Heart left ventricle (tissue), 13 donors: ENCODE measurements at regions not wholly inside any gene's neighbourhood (a gene's known extent, or its start where the extent isn't known, plus 50 kb on each side); places are given as distances from the start of the nearest gene placed in this dataset.

Experiments
- CTCF ChIP-seq, 12 donors: fragments of 200-600 bp; sonication (generic) in 4 of 12; IDR thresholded peaks; one replicate each; pipeline versions ENCODE4 v1.5.0 to v1.8.0; 2018 to 2022; ENCODE audit warnings: antibody characterized with exemption in 12 of 12, mild to moderate bottlenecking in 5 of 12
- POLR2A ChIP-seq, 2 donors: fragments of 450-650 bp; IDR thresholded peaks; one replicate each; pipeline ENCODE4 v1.6.1; 2017; ENCODE audit warnings: antibody characterized with exemption in 2 of 2, mild to moderate bottlenecking in 2 of 2, moderate library complexity in 2 of 2
- donor health status: ischemic (EF 13 %, LVEDD 7.1; RV severe dilation, severe dysfunction).
- donor health status: DM: no; HTN: yes; CAD: no.
- donor health status: DM: no; HTN: no; CAD: no.
- donor health status: ischemic (EF 25% LVEDD 6.9; RV normal size, moderate dysfunction).
- donor health status: ischemic (EF 25% LVEDD 5.7; RV mildly dilated, moderate dysfunction).
- donor health status: ischemic (EF 35%, LVEDD 5.7; RV mildly dilated, moderate dysfunction).
- donor health status: nonischemic (EF 11% LVEDD 7.7; RV severe dilation, severe dysfunction).
- donor health status: DM: yes; HTN: yes; CAD: no.
- donor health status: PGD.
- donor health status: ischemic (EF 29% LVEDD 5.4; RV normal size, mild dysfunction).
- donor health status: nonischemic (EF 23%, LVEDD 6.1; RV moderate dilation, normal function).

DNA sequence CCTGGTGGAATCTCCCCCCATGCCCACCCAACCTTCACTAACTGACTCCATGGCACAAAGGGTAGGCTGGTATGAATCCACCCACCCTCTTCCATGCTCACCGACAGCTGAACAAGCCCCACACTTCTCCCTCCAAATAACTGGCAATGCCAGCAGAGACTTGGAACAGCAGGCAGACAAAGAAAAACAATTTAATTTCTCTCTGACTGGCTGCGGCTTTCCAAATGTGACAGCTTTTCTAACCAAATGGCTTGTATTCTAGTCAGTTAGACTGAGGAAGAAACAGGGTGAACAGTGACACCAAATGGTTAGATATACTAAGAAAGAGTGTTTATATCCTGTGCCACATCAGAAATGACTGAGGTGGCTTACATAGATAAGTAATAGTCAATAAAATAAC, 199.3 kb upstream of the ADAMTS3 start:
- TF ChIP-seq CTCF (IDR thresholded peaks at IDR 0.05) (peak in 1 of 12 donors; percentile 12), POLR2A (IDR thresholded peaks at IDR 0.05) (no peak)
